SH-SY5Y (cell line): ENCODE measurements at regions not wholly inside any gene's neighbourhood (a gene's known extent, or its start where the extent isn't known, plus 50 kb on each side); places are given as distances from the start of the nearest gene placed in this dataset.

Experiments used
- GATA2 ChIP-seq: IDR thresholded peaks from 2 replicates; pipeline ENCODE4 v1.6.1; 2011; ENCODE audit warnings: mild to moderate bottlenecking, low read depth, low read length
- GATA3 ChIP-seq: IDR thresholded peaks from 2 replicates; pipeline ENCODE4 v1.6.1; 2011; ENCODE audit warnings: low read depth, mild to moderate bottlenecking, low read length, moderate library complexity

GRCh38 chr14:62558451-62558850 is 486.8 kb downstream of the KCNH5 start:
- TF ChIP-seq GATA3 (no peak), GATA2 (no peak)
